ENCODE measurements at regions not wholly inside any gene's neighbourhood (a gene's known extent, or its start where the extent isn't known, plus 50 kb on each side); places are given as distances from the start of the nearest gene placed in this dataset.
A peak's percentile ranks its signal among the peaks of the same experiment; 100 is the strongest.

DNA sequence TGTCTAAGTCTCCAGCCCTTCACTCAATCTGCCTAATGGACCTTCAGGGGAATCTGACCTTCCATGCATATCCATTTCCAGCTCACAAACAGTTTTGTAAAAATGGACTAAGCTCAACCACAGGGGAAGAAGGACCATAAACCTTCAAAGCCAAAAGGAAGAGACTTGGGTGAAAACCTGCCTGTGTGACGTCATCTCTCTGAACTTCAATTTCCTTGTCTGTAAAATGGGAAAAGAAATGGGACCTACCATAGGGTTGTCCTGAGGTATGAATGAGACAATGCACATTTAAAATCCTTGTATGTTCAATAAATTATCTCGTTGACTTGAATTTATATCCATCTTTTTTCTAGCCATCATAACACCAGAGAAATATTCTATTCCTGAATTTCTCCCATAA, 370.7 kb downstream of the INSC start:
- DNase-seq (ENCODE audit: low read depth): no peak

DNA sequence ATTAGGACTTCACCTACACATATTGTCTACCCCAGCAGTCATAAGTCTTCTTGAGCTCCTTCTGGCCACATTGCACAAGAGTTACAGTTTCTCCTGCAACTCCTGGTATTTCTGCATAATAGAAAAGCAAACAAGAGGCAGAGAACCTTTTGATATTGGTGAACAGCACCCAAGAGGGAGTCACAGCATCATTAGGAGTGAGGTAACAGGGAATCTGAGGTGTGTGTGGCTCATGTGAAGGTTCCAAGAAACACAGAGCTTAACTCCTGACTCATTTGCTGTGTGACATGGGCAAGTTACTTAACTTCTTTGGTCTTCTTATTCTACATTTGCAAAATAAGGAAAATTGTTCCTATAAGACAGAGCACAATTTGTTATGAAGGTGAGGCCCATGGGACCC, 374.6 kb downstream of the INSC start:
- peak; percentile 80 for DNase-seq (ENCODE audit: low read depth)

DNA sequence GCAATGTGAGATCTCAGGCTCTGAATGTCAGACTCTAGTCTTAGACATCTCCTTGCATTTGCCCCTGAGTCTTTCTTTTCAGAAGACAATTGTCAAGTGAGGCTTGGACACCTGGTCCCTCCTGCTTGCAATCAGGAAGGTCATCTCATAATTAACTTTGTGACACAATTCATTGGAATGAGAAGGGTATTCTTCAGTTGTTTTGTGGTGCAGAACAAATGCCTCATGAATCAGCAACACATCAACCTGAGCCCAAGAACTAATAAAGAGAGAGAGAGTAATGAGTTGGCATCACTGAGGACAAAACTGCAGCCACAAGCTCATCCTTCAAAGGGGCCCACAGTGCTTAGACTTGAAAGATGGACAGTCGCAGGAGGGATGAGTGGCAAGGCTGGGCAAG, 375.8 kb downstream of the INSC start:
- peak; percentile 84 for DNase-seq (ENCODE audit: low read depth)

DNA sequence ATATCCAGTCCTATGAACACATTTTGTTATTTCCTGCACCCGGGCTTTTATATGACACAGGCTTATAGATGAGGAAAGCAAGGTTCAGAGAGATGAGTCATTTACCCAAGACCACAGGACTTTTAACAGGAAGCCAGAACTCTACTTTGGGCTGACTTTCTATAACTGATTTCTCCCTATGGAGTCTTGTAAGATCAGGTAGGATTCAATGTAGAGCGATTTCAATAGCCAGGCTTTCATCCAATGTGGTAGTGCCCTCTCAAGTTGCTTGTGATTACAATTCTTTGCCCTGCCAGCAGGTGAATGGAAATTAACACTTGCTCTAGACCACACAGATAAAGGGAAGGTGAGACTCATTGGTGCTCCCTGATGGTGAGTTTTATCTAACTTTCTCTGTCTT, 378.3 kb downstream of the INSC start:
- peak; percentile 92 for DNase-seq (ENCODE audit: low read depth)

DNA sequence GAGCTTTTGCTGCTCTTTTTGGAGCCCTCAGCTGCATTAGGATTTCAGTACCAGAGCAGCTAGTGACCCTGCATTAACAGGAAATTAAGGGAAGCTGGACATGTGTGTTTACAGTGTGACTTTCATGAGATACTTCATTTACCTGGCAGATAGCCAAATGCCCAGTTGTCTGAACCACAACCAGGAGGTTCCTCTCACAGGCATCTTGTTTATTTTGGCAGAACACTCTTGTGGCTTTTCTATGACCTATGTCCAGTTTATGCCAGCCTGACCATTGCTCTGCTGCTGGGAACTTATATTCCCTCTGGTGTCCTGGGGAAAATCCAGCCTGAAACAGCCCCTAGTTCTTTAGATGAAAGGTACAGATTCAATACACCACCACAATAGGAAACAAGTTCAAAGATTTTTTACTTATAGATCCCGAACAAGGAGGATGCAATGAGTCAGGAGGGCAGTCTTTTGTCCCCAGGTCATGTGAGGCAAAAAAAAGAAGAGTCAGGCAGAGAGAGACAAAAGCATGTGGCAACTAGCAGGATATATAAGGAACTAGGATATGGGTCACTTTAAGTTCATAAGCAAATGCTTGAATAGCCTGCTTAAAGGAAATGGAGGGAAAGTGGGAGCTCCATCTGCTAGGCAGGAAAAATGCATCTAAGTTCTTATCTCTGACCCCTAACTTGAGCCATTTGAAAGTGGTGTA, 379.3 kb downstream of the INSC start:
- DNase-seq (ENCODE audit: low read depth): peak; percentile 98

DNA sequence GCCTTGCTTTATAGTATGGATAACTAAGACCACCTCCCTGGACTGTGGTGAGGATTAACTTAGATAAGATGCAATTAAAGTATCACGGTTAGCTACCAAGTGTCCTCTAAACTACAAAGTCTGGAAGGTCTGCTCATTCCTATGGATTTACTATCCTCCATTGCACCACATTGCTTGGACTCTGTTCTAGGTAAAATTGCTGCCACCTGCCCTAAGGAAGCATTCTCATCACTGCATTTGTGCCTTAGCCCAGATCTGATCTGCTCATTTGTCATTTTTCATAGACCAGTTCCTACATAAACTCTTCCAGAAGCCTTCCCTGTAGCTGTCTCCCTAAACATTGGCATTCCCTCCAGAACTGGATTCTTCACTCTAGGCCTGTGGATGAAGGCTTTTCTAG, 380.0 kb downstream of the INSC start:
- DNase-seq (ENCODE audit: low read depth): no peak

DNA sequence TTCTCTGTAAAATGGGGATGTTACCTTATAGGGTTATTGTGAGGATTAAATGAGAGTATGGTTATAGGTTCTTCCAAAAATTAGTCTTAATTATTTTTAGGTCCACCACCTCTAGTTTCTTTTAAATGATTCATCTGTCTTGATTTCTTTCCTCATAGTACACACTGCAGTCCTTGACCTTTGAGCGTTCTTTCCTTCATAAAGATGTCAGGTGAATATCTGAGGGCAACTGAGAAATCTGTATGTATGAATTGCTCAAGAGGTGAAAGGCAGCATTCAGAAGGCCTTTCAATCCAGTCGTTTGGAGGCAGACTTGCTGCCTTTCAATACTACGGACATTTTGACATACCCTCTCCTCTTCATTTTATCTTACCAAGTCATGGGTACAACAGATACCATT, 380.7 kb downstream of the INSC start:
- DNase-seq (ENCODE audit: low read depth): no peak

DNA sequence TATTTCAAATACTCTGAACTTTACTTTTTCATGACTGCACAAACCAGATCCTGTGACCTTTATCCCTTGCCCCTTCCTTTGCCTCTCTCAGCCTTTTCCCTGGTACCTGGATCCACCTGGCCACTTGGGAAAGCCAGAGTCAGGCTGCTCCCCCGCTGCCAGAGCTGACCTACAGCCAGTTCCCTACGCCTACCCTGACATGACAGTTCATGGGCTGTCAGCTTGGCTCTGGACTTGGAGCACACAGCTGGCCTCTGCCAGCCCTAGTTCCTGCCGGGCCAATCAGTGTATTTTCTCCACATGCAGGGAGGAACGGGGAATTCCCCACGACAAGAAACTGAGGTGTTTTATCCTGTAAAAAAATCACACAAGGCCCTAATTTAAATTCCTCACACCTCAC, 382.6 kb downstream of the INSC start:
- DNase-seq (ENCODE audit: low read depth): no peak

DNA sequence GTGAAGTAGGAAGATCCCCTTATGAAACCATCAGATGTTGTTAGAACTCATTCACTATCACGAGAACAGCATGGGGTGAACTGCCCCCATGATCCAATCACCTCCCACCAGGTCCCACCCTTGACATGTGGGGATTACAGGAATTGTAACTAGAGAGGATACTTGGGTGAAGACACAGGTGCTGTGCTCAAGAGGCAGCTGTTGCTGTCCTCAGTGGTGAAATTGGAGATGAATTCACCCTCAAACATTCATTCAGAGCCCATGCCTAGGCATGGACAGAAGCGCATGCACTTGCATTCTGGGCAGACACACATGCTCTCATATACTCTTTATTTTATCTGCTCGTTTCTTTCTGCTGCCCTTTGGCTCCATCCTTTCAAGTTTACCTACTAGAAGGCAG, 385.0 kb downstream of the INSC start:
- no peak for DNase-seq (ENCODE audit: low read depth)

DNA sequence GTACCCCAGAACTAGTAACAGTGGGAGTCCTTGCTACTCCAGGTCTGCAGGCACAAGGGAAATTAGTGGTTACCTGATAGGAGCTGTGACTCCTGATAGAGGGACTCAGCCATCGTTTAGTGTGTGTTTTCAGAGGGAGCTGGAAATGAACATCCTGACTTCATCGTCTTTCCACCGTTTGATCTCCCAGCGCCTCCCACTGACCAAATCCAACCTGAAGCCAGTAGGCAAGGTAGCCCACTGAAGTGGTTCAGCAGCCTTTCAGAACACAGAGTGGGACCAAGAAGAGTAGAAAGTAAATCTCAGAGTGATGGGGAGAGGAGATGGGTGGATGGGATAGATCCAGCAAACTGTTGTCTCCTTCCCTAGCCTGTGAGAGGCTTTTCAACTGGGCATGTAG, 385.9 kb downstream of the INSC start:
- DNase-seq (ENCODE audit: low read depth): no peak

DNA sequence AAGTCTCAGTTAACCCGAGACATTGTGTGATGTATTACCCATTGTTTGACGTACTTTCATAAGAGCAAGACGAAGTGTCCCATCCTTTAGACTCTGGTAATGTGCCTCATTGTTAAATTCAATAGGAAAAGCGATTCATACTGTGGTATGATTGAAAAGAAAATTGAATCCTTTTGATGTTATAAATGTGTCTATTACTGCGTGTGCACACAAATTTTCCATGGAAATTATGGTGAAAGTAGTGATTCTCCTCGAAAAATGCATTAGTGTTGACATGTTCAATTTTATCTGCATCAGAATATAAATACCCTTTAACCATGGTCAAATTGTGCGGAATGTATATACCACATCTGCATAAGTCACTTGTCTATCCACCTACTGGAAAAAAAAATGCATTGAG, 386.8 kb downstream of the INSC start:
- no peak for DNase-seq (ENCODE audit: low read depth)

DNA sequence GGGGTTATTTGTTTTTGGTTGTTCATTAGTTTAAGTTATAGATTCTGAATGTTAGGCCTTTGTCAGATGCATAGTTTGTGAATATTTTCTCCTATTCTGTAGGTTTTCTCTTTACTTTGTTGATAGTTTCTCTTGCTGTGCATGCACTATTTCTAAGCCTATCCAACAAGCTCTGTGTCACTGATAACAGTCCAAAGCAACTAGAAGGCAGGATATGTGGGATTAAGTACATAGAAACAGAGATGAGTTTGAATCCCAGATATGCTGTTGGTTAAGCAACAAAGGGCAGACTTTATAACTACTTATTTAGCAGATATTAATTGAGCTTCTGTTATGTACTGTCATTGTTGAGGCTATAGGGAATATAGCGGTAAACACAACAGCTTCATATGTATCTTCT, 390.4 kb downstream of the INSC start:
- DNase-seq (ENCODE audit: low read depth): no peak

DNA sequence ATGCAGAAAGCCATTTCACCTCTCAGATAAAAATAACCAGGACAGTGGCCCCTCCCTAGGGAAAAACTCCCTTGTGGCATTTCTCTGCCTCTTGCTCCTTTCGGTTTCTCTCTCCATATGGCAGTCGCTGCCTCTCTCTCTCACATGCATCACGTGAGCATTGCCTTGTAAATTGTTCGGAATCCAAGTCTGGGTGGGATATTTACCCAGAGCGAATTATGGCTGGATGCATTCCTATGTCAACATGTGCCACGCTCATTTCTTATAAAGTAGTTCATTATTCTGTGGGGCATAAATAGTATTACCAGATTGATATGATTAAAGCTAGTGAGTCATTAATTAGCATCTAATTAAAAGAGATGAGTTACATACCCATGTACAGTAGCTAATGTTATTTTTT, 392.9 kb downstream of the INSC start:
- peak; percentile 44 for DNase-seq (ENCODE audit: low read depth)

DNA sequence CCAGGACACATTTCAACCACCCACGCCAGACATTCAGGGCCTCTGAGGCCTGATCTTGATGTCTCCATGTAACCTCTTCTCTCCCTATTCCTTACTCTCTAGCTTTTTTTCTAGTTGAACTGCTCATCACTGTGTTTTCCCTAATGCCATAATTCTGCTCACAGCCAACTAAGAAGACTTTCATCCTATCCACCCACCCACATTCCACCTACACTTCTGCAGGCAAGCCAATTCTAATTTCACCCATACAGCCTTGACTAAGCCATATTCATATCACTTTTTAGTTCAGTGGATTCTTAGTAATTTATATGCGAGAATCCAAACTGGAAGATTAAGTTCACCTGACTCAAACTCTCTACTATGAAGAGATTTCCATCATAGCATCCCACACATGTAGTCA, 394.4 kb downstream of the INSC start:
- no peak for DNase-seq (ENCODE audit: low read depth)

DNA sequence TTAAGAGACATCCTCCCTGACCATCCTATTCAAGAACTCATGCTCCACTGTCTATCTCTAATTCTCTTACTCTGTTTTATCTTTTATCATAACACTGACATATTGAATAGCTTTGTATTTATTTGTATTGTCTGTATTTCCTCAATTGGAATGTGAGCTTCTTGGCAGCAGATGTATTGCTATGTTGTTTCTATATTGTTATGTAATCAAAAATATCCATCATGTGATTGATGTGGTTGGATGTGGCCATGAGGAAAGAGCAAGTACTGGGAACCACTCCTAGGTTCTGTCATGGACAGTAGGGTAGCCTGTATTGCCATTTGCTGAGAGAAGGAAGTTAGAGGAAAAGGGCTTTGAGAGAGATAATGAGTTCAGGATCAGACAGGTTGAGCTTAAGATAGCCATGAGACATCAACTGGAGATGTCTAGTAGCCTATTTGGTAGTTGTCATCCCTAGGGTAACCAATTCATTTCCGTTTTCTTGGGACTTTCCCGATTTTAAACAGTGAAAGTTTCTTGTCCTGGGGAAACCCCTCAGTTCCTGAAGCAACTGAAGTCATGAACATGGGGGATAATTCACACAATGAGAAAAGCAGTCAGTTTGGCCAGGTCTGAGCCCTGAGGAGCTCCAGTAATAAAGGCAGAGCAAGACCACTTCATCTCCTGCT, 404.5 kb downstream of the INSC start:
- DNase-seq (ENCODE audit: low read depth): no peak

DNA sequence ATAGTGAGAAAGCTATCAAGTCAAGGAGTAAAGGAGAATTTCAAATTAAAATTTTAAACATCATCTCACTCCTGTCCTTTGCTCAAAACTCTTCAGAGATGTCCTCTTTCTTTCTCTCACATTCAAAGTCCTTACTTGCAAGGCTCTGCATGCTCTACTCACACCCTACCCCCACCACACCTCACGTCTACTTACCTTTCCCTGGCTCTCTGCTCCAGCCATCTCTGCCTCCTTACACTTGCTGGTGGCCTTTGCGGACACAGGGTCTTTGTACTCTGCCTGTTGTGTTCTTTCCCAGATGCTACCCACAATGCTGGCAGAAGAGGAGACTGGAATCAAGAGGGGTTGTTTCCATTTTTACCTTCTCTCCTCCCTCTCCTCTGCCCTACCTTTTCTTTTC, 405.2 kb downstream of the INSC start:
- DNase-seq (ENCODE audit: low read depth): no peak

DNA sequence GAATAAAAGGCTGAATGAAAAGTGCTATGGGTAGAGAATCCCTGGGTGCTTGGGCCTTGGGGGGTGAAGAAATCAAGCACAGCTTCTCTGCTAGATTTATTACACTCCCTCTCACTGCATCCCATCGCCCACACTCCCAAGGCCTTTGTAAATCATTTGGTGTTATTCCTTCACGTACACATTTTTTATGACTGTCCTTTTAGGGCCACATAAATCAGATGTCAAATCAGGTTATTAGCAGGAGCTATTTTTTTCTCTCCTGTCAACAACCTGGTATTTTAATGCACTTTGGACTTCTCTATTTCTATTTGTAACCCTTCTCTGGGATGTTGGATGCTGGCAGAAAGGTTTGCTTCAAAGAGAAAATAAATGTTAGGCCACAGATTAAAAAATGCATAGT, 408.8 kb downstream of the INSC start:
- DNase-seq (ENCODE audit: low read depth): no peak

DNA sequence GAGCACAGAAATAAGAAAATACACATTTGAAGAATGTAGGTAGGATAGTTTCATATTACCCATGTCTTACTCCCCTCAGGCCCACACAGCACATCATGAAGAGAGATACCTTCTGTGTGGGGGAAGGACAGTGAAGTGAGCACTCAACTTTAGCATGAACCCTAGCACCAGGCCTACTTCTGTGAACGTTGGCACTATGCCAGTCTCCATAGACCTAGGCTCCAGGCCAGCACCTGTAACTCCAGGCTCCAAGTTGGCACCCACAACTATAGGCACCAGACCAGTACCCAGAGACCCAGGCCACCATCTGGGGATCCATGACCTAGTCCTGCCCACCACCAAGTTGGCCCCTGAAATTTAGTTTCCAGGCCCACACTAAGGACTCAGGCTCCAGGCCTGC, 410.9 kb downstream of the INSC start:
- DNase-seq (ENCODE audit: low read depth): no peak

DNA sequence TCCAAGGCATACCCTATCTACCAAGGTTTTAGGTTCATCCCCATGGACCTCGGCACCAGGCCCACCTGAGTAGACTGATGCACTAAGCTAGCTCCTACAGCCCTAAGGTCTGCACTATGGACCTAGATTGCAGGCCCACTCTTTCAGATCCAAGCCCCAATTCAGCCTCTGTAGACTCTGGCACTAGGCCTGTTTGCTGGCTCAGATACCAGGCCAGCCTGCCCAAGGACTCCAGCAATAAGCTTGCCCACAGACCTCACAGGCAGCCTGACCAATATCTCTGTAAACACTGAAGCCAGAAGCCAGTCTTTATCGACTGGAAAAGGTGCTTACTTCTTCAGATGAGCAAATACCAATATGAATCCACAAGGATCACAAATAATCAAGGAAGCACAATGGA, 411.3 kb downstream of the INSC start:
- no peak for DNase-seq (ENCODE audit: low read depth)

DNA sequence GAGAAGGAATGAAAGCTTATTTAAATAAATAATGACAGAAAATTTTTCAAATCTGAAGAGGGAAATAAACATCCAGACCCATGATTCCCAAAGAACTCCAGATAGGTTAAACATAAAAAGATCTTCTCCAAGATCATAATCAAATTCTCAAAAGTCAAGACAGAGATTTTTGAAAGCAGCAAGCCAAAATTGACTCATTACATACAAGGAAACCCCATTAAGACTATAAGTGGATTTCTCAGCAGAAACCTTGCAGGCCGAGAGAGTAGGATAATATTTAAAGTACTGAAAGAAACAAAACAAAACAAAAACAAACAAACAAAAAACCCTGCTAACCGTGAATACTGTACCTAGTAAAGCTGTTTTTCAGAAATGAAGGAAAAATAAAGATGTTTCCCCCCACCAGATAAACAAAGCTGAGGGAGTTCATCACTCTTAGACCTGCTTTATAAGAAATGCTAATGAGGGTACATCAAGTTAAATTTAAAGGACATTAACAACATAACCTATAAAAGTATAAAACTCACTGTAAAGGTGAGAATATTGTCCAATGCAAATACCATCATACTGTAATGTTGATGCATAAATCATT, 412.2 kb downstream of the INSC start:
- DNase-seq (ENCODE audit: low read depth): no peak

DNA sequence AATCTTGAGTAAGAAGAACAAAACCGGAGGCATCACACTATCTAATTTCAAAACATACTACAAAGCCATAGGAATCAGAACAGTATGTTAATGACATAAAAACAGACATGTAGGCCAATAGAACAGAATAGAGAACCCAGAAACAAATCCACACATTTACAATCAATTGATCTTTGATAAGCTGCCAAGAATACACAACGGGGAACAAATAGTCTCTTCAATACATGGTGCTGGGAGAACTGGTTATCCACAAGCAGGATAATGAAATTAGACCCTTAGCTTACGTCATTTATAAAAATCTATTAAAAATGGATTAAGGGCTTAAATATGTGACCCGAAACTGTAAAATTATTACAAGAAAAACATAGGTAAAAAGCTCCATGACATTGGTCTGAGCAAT, 417.7 kb downstream of the INSC start:
- no peak for DNase-seq (ENCODE audit: low read depth)

DNA sequence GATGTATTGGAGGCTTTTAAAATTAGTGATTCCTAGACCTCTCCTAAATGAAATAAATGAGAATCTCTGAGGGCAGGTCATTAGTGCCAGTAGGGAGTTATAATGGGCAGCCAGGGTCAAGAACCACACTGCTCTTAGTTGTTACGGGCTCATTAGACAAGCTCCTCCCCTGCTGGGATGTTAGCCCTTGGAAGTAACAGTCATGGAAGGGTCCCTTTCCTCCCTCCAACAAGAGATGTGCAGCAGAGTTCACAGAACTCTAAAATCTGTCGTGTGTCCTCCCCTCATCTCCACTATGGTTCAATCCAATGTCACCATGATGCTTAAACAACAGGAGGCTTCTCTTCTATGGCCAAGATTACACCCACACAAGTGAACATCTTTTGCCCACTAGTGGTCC, 419.5 kb downstream of the INSC start:
- no peak for DNase-seq (ENCODE audit: low read depth)

DNA sequence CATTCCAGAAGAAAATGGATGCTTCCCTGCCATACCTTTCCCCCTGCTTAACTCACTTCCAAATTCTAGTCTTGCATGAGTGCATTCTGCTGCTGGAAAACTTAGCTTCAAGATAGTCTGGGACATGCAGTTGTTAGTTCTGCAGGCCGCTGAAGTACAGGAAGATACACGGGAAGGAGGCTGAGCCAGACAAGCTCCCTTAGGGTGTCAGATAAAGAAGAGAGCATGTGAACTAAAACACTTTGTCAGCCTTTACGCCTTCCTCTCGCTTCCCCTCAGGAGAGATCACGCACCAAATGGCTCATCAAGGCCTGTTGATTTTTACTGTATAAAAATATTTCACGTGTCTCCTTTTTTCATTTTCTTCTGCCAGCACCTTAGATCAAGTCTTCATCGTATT, 420.7 kb downstream of the INSC start:
- DNase-seq (ENCODE audit: low read depth): no peak

DNA sequence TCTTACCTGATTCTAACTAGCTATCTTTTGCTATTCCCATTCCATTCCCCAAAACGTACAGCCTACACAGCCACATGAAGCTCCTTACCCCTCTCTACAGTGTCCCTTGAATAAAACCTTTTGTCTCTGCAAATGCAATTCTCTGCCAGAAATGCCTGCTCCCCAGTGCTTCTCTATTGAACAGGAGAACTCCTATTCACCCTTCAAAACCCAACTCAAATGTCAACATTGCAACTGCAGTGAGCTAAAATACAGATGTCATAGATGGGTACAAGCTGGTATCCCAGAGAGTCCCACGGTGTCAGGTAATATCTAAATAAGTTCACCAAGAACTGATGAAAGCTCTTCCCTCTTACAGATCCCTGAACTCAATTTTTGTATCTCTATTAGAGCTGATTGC, 421.7 kb downstream of the INSC start:
- DNase-seq (ENCODE audit: low read depth): no peak
